ENCODE measurements at regions not wholly inside any gene's neighbourhood (a gene's known extent, or its start where the extent isn't known, plus 50 kb on each side); places are given as distances from the start of the nearest gene placed in this dataset.
"Not testable (repeated sequence)": the region's sequence is repeated elsewhere in the genome, so short reads cannot be mapped to it uniquely, and the experiment has no call there.

DNA sequence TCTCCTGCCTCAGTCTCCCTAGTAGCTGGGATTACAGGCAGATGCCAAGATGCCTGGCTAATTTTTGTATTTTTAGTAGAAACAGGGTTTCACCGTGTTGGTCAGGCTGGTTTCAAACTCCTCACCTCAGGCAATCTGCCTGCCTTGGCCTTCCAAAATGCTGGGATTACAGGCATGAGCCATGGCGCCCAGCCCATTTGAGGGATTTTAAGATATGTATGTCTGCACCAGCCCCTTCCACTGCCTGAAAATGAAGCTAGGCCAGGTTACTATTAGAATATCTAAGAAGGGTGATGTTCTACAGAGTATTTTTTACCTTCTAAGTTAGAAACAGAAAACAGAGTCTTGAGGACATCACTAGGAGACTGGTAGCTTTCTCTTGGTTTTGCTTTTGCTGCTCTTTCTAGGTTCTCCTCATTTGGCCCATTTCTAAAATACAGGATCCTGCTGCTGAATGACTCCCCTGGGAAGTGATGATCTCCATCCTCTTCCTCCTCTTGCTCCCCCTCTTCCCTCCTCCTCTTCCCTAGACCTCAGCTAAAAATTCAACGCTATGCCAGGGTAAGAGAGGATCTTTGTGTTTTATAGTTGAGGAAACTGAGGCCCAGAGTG, 118.5 kb downstream of the MYCN start:
- DNase-seq: no peak

- no peak for DNase-seq
Observed at GRCh38 chr2:16058256-16058655, 117.9 kb downstream of the MYCN start.

- DNase-seq: no peak
Observed at GRCh38 chr2:16057661-16058060, 117.3 kb downstream of the MYCN start.

GRCh38 chr2:16055848-16056580, 115.7 kb downstream of the MYCN start:
- no peak for DNase-seq

- DNase-seq: no peak
Observed at GRCh38 chr2:16053437-16054257, 113.3 kb downstream of the MYCN start.

DNA sequence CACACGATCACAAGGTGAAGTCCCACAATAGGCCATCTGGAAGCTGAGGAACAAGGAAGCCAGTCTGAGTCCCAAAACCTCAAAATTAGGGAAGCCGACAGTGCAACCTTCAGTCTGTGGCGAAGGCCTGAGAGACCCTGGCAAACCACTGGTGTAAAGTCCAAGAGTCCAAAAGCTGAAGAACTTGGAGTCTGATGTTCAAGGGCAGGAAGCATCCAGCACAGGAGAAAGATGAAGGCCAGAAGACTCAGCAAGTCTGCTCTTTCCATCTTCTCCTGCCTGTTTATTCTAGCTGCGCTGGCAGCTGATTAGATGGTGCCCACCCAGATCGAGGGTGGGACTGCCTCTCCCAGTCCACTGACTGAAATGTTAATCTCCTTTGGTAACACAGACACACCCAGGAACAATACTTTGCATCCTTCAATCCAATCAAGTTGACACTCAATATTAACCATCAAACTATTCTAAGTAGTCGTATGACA, 112.3 kb downstream of the MYCN start:
- not testable (repeated sequence) for DNase-seq

- DNase-seq: no peak
Observed at GRCh38 chr2:16051841-16052564, 111.7 kb downstream of the MYCN start.

- no peak for DNase-seq
Observed at GRCh38 chr2:16050908-16051489, 110.6 kb downstream of the MYCN start.

DNA sequence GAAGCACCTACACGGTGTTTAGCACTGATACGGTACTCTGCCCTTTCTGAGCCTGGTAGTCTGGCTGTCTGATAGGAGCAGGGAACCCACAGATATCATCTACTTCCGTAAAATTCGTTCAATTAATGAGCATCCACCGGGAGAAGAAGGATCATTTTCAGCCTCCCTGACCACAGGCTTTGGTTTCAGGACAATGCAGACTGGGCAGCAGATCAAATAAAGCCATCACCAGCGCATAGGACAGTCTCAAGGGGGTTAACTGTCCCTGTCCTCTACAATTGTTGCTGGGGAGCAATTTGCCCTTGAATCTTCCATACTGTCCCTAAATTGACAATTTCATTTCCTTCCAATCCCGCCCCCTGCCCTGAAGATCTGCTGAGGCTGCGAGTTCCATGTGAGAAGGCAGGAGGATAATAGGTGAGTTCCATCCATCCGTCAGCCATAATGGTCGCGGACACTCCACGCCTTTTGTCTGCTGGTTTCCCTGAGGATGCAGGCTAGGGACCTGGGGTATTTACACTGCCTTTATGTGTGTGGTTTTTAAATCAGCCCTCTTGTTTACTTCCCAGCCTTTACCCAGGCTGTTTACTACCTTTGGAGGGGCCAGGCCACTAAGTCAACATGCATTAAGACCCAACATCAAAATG, 110.0 kb downstream of the MYCN start:
- DNase-seq: no peak

DNA sequence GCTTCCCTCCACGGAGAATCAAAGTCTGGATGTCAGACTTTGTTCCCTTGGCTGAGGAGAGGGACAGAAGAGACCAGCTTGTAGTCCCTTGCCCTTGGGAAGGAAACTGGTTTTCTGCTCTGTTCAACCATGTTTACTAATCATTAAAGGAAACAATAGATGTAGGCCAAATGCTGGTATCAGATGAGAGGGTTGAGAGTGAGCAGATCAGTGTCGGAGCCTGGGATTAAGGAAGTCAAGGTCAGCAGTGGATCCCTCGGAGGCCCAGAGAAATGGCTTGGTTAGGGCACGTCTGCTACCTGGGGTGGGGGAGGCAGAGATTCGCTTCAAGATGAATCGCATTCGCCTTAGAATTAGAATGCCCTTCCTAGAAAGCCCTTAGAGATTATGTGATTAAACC, 109.1 kb downstream of the MYCN start:
- DNase-seq: no peak

GRCh38 chr2:16048466-16048865, 108.1 kb downstream of the MYCN start:
- DNase-seq: no peak

DNA sequence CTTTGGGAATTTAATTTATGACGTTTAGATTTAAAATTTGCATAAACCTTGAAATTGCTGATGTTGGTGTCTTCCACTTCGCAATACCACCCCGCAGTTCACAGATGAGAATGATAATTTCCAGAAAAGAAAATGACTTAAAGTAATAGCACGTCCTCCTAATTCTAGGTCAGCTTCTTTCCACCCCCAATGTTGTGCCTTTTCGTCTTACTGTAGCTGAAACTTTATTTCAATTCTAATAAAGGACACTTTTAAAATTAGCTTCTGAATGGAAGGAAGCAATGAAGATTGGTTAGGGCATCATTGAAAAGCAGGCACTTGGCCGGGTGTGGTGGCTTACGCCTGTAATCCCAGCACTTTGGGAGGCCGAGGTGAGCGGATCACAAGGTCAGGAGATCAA, 107.4 kb downstream of the MYCN start:
- DNase-seq: no peak

- no peak for DNase-seq
Observed at GRCh38 chr2:16046649-16047048, 106.3 kb downstream of the MYCN start.

GRCh38 chr2:16045653-16046352, 105.5 kb downstream of the MYCN start:
- no peak for DNase-seq

DNA sequence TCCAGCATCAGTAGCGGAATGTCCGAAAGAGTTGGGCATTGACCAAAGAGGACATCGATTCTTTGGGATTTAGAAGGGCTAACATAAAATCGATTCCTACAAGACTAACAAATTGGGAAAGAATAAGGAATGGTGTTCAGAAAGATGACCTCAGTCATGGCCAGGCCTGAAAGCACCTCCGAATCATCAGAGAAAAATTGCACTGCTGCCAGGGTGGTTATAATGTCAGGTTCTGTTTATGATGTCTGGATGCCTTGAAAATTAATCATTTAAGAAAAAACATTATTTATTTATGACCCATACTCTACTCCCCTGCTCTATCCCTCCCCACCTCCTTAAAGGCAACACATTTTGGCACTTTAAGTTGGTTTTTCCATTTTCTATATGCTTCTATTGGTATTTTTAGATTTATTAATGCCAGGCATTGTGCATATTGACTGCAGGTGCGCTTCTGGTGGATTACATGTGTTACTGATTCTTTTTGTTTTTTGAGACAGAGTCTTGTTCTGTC, 104.7 kb downstream of the MYCN start:
- no peak for DNase-seq

DNA sequence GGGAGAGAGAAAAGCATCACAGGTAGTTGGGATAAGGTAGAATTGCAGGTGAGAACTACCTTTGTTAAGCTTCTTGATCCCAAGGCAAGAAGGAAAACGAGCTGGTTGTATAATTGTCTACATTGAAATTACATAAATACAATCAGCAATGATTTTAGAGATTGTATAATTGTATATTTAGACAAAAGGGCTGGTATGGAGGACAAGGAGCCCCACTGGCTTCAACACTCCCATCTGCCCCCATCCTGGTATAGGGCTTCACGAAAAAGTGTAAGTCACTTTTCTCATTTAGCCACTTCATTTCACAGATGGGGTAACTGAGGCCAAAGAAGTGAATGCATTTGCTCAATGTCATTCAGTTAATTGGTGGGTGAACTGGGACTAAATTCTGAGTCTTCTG, 103.3 kb downstream of the MYCN start:
- DNase-seq: no peak

GRCh38 chr2:16043192-16043591, 102.8 kb downstream of the MYCN start:
- no peak for DNase-seq

- DNase-seq: no peak
Observed at GRCh38 chr2:16042201-16042700, 101.9 kb downstream of the MYCN start.

- DNase-seq: no peak
Observed at GRCh38 chr2:16040271-16041010, 100.1 kb downstream of the MYCN start.

DNA sequence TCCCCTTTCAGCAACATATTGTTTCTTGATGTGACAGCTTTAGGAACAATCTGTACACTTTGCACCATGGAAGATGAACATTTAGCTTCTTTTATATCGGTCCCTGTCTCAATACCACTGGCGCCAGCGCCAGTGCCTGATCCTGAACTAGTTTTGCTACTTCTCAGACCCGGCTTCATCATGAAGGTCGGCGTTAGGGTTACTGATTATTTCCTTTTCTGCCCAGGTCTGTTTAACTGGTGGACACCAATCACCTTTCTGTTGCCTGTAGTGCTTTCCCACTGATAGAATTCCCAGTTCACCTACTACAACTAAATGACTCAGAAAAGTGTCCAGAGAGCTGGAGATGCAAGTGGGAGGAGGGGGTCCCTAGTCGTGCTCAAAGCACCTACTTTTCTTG, 99.5 kb downstream of the MYCN start:
- no peak for DNase-seq

All from cerebellar nuclear complex (tissue), 1 donor.